Esophagus muscularis mucosa (tissue), 3 donors: ENCODE measurements at regions not wholly inside any gene's neighbourhood (a gene's known extent, or its start where the extent isn't known, plus 50 kb on each side); places are given as distances from the start of the nearest gene placed in this dataset.
"Not testable (repeated sequence)": the region's sequence is repeated elsewhere in the genome, so short reads cannot be mapped to it uniquely, and the experiment has no call there.

Source experiments
- POLR2AphosphoS5 ChIP-seq, 2 donors: sonication (generic); formaldehyde crosslinking; IDR thresholded peaks; one replicate each; pipeline ENCODE4 v1.6.1; 2017; ENCODE audit warnings: antibody characterized with exemption in 2 of 2
- TF ChIP-seq, protein P1 (sequence below), 3 experiments: fragments of 200-600 bp in 2 of 3; fragments of 450-650 bp in 1 of 3; sonication (generic) in 2 of 3; IDR thresholded peaks; one replicate each; pipeline ENCODE4 v1.5.1; 2017 to 2019; ENCODE audit warnings: antibody characterized with exemption in 3 of 3, mild to moderate bottlenecking in 2 of 3, moderate library complexity in 1 of 3

DNA sequence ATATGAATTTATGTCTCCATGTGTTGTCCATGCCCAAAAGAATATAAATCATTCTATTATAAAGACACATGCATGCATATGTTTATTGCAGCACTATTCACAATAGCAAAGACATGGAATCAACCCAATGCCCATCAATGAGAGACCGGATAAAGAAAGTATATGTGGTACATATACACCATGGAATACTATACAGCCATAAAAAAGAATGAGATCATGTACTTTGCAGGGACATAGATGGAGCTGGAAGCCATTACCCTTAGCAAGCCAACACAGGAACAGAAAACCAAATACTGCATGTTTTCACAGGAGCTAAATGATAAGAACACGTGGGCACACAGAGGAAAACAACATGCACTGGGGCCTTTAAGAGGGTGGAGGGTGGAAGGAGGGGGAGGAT is 639.1 kb downstream of the GATA3 start:
- TF ChIP-seq, protein P1, sequence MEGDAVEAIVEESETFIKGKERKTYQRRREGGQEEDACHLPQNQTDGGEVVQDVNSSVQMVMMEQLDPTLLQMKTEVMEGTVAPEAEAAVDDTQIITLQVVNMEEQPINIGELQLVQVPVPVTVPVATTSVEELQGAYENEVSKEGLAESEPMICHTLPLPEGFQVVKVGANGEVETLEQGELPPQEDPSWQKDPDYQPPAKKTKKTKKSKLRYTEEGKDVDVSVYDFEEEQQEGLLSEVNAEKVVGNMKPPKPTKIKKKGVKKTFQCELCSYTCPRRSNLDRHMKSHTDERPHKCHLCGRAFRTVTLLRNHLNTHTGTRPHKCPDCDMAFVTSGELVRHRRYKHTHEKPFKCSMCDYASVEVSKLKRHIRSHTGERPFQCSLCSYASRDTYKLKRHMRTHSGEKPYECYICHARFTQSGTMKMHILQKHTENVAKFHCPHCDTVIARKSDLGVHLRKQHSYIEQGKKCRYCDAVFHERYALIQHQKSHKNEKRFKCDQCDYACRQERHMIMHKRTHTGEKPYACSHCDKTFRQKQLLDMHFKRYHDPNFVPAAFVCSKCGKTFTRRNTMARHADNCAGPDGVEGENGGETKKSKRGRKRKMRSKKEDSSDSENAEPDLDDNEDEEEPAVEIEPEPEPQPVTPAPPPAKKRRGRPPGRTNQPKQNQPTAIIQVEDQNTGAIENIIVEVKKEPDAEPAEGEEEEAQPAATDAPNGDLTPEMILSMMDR (IDR thresholded peaks at IDR 0.05) = not testable (repeated sequence)
- TF ChIP-seq POLR2AphosphoS5 (IDR thresholded peaks at IDR 0.05) = not testable (repeated sequence)
